ENCODE measurements at regions not wholly inside any gene's neighbourhood (a gene's known extent, or its start where the extent isn't known, plus 50 kb on each side); places are given as distances from the start of the nearest gene placed in this dataset.

DNA sequence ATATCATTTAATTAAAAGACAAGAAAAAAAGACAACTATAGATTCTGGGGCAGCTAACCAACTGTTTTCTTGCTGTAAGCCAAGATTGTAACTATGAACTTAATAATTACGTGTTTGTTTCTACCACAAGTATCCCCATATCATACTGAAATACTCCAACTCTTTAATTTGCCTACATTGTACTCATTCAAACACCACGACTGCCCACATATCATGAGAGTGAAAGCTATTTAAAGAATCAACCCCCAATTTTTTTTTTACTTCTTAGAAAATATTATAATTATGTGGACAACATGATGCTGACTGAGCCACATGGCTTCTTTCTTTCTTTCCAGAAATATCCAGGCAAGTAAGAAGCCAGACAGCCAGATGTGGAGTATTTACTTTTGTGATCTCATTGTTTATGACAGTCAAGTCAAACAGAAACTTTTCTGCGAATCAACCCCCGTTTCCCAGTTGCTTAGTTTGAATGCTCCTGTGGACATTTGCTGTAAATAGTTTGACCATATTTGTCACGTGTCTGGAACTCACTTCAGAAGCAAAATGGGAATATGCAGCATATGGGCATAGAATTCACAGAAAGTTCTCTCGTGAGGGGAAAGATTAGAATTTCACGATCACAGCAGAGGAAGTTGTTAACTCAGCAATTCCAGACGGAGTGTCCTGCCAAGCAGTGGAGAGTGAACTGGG is 126.8 kb upstream of the PSMD7 start:
- peak overlapping the region; percentile 81 for H3K4me3 ChIP-seq (ENCODE audit: low read length)
- H3K36me3 ChIP-seq (ENCODE audit: control insufficient read depth, insufficient read depth, low read length, severe bottlenecking) = no peaks in the 10 kb centered on the region

DNA sequence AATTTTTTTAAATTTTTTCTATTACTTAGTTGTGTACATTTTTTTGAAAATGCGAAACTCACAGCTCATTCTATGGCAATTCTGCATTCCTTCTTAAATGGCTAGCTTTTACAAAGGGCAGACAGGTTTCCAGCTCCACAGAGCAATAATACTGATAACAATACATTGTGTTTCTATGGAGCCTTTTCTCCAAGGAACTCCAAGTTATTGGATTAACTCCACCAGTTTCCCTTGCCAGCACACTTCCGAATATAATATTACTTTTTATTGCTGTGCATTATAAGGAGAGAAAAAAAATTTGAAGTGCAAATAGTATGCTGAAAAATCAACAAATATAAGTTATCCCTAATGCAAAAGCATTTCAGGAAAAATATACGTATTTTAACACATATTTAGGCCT is 127.5 kb upstream of the PSMD7 start:
- H3K9ac ChIP-seq (ENCODE audit: low read length) = no peak overlapping the region
- no peaks in the 10 kb centered on the region for H3K9me3 ChIP-seq (ENCODE audit: control insufficient read depth, low read length)
- H3K36me3 ChIP-seq (ENCODE audit: control insufficient read depth, insufficient read depth, low read length, severe bottlenecking) = no peaks in the 10 kb centered on the region
- no peak overlapping the region for H3K4me3 ChIP-seq (ENCODE audit: low read length)
- H3K27me3 ChIP-seq (replicated peaks; ENCODE audit: control insufficient read depth, insufficient read depth, low read length) = no peaks in the 10 kb centered on the region
- H3K4me1 ChIP-seq (ENCODE audit: control insufficient read depth, insufficient read depth, low read length) = peaks cover 8% of the 10 kb centered on the region
- no peak for DNase-seq (ENCODE audit: low read depth)

More for the DNA sequence above, 126.8 kb upstream of the PSMD7 start:
- Histone ChIP-seq H3K9me3 (ENCODE audit: control insufficient read depth, low read length) (no peaks in the 10 kb centered on the region), H3K4me1 (ENCODE audit: control insufficient read depth, insufficient read depth, low read length) (peaks cover 8% of the 10 kb centered on the region), H3K9ac (ENCODE audit: low read length) (peak overlapping the region; percentile 70), H3K27me3 (replicated peaks; ENCODE audit: control insufficient read depth, insufficient read depth, low read length) (no peaks in the 10 kb centered on the region)
- DNase-seq (ENCODE audit: low read depth) = peak; percentile 42

DNA sequence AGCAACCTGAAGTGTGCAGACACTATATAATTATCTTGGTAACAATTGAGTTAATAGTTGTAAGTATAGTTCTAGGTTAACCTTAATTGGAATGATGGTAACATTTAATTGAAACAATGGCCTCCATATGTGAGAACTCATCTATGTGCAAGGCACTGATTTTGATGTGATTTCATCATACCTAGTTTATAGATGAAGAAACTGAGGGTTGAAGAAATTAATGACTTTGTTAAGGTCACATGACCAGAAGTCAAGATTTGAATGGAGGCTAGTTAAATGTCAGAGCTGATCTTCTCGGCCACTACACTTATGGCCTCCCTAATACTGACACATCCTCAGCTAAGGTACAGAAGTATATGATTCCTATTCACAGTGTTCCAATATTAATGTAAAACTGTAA is 128.2 kb upstream of the PSMD7 start:
- H3K4me3 ChIP-seq (ENCODE audit: low read length) = no peak overlapping the region
- no peaks in the 10 kb centered on the region for H3K9me3 ChIP-seq (ENCODE audit: control insufficient read depth, low read length)
- H3K4me1 ChIP-seq (ENCODE audit: control insufficient read depth, insufficient read depth, low read length) = peaks cover 8% of the 10 kb centered on the region
- no peaks in the 10 kb centered on the region for H3K27me3 ChIP-seq (replicated peaks; ENCODE audit: control insufficient read depth, insufficient read depth, low read length)
- DNase-seq (ENCODE audit: low read depth) = no peak
- H3K9ac ChIP-seq (ENCODE audit: low read length) = no peak overlapping the region
- no peaks in the 10 kb centered on the region for H3K36me3 ChIP-seq (ENCODE audit: control insufficient read depth, insufficient read depth, low read length, severe bottlenecking)

DNA sequence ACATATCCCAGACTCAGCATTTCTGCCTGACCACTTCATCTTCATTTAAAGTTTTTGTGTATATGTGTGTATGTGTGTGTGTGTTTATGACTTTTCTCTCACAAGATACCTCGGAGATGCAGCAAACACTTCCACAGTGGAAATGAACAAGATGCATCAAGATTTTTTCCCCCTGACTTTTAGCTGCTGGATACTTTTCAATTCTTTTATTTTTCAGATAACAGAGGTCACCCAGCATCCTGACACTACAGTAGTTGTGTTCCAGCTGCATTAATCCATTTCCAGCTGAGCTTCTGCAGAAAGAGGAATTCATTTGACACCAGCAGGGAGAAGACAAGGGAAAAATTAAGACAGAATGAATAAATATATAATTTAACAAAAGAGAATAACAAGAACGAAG is 130.2 kb upstream of the PSMD7 start:
- DNase-seq (ENCODE audit: low read depth) = no peak
- Histone ChIP-seq H3K36me3 (ENCODE audit: control insufficient read depth, insufficient read depth, low read length, severe bottlenecking) (no peaks in the 10 kb centered on the region), H3K4me1 (ENCODE audit: control insufficient read depth, insufficient read depth, low read length) (peaks cover 8% of the 10 kb centered on the region), H3K4me3 (ENCODE audit: low read length) (no peak overlapping the region), H3K9me3 (ENCODE audit: control insufficient read depth, low read length) (peaks cover 4% of the 10 kb centered on the region), H3K9ac (ENCODE audit: low read length) (no peak overlapping the region), H3K27me3 (replicated peaks; ENCODE audit: control insufficient read depth, insufficient read depth, low read length) (no peaks in the 10 kb centered on the region)

DNA sequence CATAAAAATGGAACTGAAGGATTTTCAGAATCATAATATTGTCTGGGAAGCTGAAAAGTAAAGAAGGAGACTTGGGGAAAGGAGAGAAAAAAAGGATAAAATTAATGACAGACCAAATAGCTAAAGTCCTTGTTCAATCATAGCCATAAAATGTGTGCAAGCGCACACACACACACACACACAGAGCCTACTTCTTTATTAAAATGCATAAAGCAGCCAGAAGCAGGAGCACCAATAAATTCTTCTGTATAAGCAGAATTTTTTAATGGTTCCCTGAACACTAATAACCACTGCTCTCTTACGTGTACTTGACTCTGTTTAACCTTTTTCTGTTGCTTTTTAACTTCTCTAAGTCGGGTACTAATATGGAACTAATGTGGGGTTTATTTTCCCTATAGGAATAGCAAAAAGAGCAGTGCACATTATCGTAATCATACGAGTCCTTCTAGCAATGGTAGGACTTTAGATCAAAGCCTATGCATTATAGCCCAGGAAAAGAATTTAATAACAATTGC is 131.0 kb upstream of the PSMD7 start:
- Histone ChIP-seq H3K9ac (ENCODE audit: low read length) (no peak overlapping the region), H3K27me3 (replicated peaks; ENCODE audit: control insufficient read depth, insufficient read depth, low read length) (no peaks in the 10 kb centered on the region), H3K4me1 (ENCODE audit: control insufficient read depth, insufficient read depth, low read length) (peaks cover 8% of the 10 kb centered on the region), H3K9me3 (ENCODE audit: control insufficient read depth, low read length) (peaks cover 8% of the 10 kb centered on the region), H3K4me3 (ENCODE audit: low read length) (no peak overlapping the region), H3K36me3 (ENCODE audit: control insufficient read depth, insufficient read depth, low read length, severe bottlenecking) (no peaks in the 10 kb centered on the region)
- DNase-seq (ENCODE audit: low read depth) = no peak

DNA sequence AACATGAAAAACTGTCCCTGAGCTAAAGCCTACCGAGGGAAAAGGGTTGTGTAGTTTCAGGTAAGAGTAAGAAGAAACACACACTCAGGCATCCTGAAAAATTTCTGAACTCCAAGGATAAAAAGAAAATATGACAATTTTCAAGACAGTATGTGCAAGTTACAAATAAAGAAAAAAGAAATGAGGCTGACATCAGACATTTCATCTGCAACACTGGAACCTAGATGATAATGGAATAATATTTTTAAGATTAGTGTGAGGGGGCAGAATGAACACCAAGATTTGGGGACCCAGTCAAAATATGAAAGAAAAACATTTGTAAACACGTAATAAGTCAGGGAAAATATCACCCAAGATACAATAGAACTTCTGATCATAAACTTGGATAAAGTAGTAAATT is 135.9 kb upstream of the PSMD7 start:
- H3K36me3 ChIP-seq (ENCODE audit: control insufficient read depth, insufficient read depth, low read length, severe bottlenecking) = no peaks in the 10 kb centered on the region
- DNase-seq (ENCODE audit: low read depth) = no peak
- no peak overlapping the region for H3K9ac ChIP-seq (ENCODE audit: low read length)
- H3K27me3 ChIP-seq (replicated peaks; ENCODE audit: control insufficient read depth, insufficient read depth, low read length) = no peaks in the 10 kb centered on the region
- H3K4me3 ChIP-seq (ENCODE audit: low read length) = no peak overlapping the region
- H3K9me3 ChIP-seq (ENCODE audit: control insufficient read depth, low read length) = peaks cover 10% of the 10 kb centered on the region
- no peaks in the 10 kb centered on the region for H3K4me1 ChIP-seq (ENCODE audit: control insufficient read depth, insufficient read depth, low read length)

DNA sequence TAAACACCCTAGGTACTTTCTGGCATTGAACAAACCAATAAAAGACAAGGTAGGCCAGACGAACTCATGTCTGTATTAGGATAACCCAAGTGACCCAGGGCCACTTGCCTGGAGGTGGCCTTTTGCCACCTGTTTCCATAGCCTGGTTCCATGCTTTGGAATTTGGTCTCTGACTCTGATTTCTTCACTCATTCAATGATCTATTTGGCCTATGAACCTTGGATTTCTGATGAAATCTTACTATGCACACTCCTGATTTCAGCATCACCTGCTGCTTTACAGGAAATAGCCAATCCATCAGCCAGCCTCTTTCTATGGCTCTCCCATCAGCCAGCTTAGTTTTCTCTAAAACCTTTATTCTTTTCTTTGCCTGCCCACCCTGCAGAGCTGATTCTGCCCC is 142.8 kb upstream of the PSMD7 start:
- DNase-seq (ENCODE audit: low read depth) = no peak
- no peaks in the 10 kb centered on the region for H3K4me1 ChIP-seq (ENCODE audit: control insufficient read depth, insufficient read depth, low read length)
- peaks cover 14% of the 10 kb centered on the region for H3K9me3 ChIP-seq (ENCODE audit: control insufficient read depth, low read length)
- H3K9ac ChIP-seq (ENCODE audit: low read length) = no peak overlapping the region
- H3K36me3 ChIP-seq (ENCODE audit: control insufficient read depth, insufficient read depth, low read length, severe bottlenecking) = no peaks in the 10 kb centered on the region
- no peaks in the 10 kb centered on the region for H3K27me3 ChIP-seq (replicated peaks; ENCODE audit: control insufficient read depth, insufficient read depth, low read length)
- H3K4me3 ChIP-seq (ENCODE audit: low read length) = no peak overlapping the region

DNA sequence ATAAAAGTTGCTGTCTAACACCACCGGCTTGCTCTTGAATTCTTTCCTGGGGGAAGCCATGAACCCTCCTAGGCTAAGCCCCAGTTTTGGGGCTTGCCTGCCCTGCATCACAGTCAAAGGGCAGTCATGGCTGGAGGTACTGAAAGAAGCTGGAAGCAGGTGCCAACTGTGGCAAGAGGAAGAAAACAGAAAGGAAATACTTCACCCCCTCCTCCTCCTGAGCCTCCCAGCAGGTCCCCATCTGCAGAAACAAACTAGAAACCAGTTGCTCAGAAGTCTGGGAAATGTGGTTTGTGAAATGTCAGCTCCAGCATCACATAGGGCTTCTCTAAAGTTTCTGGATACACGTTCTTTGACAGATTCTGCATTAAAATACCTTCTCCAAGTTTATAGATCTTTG is 150.0 kb upstream of the PSMD7 start:
- H3K36me3 ChIP-seq (ENCODE audit: control insufficient read depth, insufficient read depth, low read length, severe bottlenecking) = no peaks in the 10 kb centered on the region
- H3K27me3 ChIP-seq (replicated peaks; ENCODE audit: control insufficient read depth, insufficient read depth, low read length) = no peaks in the 10 kb centered on the region
- H3K9me3 ChIP-seq (ENCODE audit: control insufficient read depth, low read length) = peaks cover 8% of the 10 kb centered on the region
- H3K9ac ChIP-seq (ENCODE audit: low read length) = no peak overlapping the region
- H3K4me1 ChIP-seq (ENCODE audit: control insufficient read depth, insufficient read depth, low read length) = no peaks in the 10 kb centered on the region
- no peak for DNase-seq (ENCODE audit: low read depth)
- H3K4me3 ChIP-seq (ENCODE audit: low read length) = no peak overlapping the region

DNA sequence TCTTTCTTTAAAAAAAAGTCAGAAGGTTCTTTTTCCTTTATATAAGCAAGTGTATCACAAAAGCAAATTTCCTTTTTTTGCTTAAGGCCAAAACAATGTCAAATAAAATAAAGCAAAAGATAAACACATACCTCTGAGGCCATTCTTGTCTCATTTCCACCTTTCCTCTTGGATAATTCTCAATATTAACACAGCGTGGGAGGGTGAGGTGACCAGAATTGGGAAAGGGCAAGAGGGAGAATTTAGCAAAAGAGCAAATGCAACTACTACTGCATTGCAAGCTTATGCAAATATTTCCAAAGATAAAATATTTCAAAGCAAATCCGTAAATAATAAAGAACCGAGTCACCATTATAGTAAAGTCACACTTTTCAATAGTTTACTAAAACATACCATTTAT is 153.4 kb upstream of the PSMD7 start:
- Histone ChIP-seq H3K27me3 (replicated peaks; ENCODE audit: control insufficient read depth, insufficient read depth, low read length) (no peaks in the 10 kb centered on the region), H3K9ac (ENCODE audit: low read length) (no peak overlapping the region), H3K4me1 (ENCODE audit: control insufficient read depth, insufficient read depth, low read length) (no peaks in the 10 kb centered on the region), H3K9me3 (ENCODE audit: control insufficient read depth, low read length) (no peaks in the 10 kb centered on the region), H3K4me3 (ENCODE audit: low read length) (no peak overlapping the region), H3K36me3 (ENCODE audit: control insufficient read depth, insufficient read depth, low read length, severe bottlenecking) (no peaks in the 10 kb centered on the region)
- DNase-seq (ENCODE audit: low read depth) = no peak

DNA sequence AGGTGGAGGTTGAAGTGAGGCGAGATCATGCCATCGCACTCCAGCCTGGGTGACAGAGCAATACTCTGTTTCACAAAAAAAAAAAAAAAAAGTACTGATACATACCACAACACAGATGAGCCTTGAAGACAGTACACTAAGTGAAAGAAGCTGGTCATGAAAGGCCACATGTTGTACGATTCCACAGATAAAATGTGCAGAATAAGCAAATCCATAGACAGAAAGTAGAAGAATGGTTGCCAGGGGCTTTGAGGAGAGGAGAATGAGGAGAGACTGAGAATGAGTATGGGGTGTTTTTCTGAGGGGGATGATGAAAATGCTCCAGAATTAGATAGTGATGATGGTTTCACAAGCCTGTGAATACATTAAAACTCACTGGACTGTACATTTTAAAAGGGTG is 155.6 kb upstream of the PSMD7 start:
- Histone ChIP-seq H3K9ac (ENCODE audit: low read length) (no peak overlapping the region), H3K9me3 (ENCODE audit: control insufficient read depth, low read length) (no peaks in the 10 kb centered on the region), H3K27me3 (replicated peaks; ENCODE audit: control insufficient read depth, insufficient read depth, low read length) (no peaks in the 10 kb centered on the region), H3K4me1 (ENCODE audit: control insufficient read depth, insufficient read depth, low read length) (no peaks in the 10 kb centered on the region), H3K4me3 (ENCODE audit: low read length) (no peak overlapping the region), H3K36me3 (ENCODE audit: control insufficient read depth, insufficient read depth, low read length, severe bottlenecking) (no peaks in the 10 kb centered on the region)
- no peak for DNase-seq (ENCODE audit: low read depth)

DNA sequence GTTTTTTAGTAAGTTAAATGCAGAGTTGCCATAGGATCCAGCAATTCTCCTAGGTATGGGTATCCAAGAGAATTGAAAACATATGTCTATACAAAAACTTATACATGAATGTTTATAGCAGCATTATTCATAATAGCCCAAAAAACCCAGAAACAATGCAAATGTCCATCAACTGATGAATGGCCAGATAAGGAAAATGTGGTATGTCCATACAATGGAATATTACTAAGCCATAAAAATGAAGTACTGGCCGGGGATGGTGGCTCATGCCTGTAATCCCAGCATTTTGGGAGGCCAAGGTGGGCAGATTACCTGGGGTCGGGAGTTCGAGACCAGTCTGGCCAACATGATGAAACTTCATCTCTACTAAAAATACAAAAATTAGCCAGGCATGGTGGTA is 156.1 kb upstream of the PSMD7 start:
- no peaks in the 10 kb centered on the region for H3K4me1 ChIP-seq (ENCODE audit: control insufficient read depth, insufficient read depth, low read length)
- no peak for DNase-seq (ENCODE audit: low read depth)
- H3K9ac ChIP-seq (ENCODE audit: low read length) = no peak overlapping the region
- H3K27me3 ChIP-seq (replicated peaks; ENCODE audit: control insufficient read depth, insufficient read depth, low read length) = no peaks in the 10 kb centered on the region
- no peaks in the 10 kb centered on the region for H3K9me3 ChIP-seq (ENCODE audit: control insufficient read depth, low read length)
- H3K4me3 ChIP-seq (ENCODE audit: low read length) = no peak overlapping the region
- no peaks in the 10 kb centered on the region for H3K36me3 ChIP-seq (ENCODE audit: control insufficient read depth, insufficient read depth, low read length, severe bottlenecking)

DNA sequence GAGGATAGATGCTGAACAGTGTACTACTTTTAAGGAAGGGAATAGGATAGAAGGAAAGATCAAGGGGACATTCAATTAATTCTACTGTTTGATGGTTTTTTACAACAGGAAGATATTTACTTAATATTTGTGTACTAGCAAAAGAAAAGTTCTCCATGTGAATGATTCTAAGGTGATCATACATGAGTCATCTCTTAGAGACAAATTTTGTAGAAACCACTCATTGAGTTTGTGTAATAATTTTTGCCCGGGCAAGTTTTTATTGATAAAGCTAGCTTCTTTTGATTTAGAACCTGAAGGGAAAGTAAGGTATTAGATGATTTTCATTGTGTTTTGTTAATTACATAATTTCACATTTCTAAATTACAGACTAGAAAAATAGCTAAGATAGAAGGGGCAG is 172.8 kb upstream of the PSMD7 start:
- peaks cover 14% of the 10 kb centered on the region for H3K9me3 ChIP-seq (ENCODE audit: control insufficient read depth, low read length)
- DNase-seq (ENCODE audit: low read depth) = no peak
- H3K27me3 ChIP-seq (replicated peaks; ENCODE audit: control insufficient read depth, insufficient read depth, low read length) = no peaks in the 10 kb centered on the region
- no peaks in the 10 kb centered on the region for H3K4me1 ChIP-seq (ENCODE audit: control insufficient read depth, insufficient read depth, low read length)
- no peak overlapping the region for H3K4me3 ChIP-seq (ENCODE audit: low read length)
- H3K9ac ChIP-seq (ENCODE audit: low read length) = no peak overlapping the region
- H3K36me3 ChIP-seq (ENCODE audit: control insufficient read depth, insufficient read depth, low read length, severe bottlenecking) = no peaks in the 10 kb centered on the region

All from adipocyte (in vitro differentiated cells).